Natural killer cell (primary cell): ENCODE measurements at regions not wholly inside any gene's neighbourhood (a gene's known extent, or its start where the extent isn't known, plus 50 kb on each side); places are given as distances from the start of the nearest gene placed in this dataset.
A peak's percentile ranks its signal among the peaks of the same experiment; 100 is the strongest.

Experiments used
- ATAC-seq, 3 donors: fragments of 150-1000 bp in 2 of 3; fragments of 200-7000 bp in 1 of 3; cut with Tn5 transposase; 1 replicate in 1 of 3; 2 replicates in 2 of 3; pipeline ENCODE4 v1.10.0; 2021; ENCODE audit warnings: mild to moderate bottlenecking in 2 of 3, moderate library complexity in 2 of 3
- DNase-seq, 2 donors: peaks; one replicate each; pipeline versions ENCODE4 v3.0.0 to v3.0.0-alpha.2; 2013 to 2021; ENCODE audit warnings: mixed read lengths in 1 of 2
- H3K27ac ChIP-seq: one replicate; pipeline ENCODE4 v1.5.1; 2013; ENCODE audit warnings: mild to moderate bottlenecking, low read length
- H3K27me3 ChIP-seq: one replicate; pipeline ENCODE4 v1.6.1; 2013; ENCODE audit warnings: low read length; ENCODE audit not compliant: control insufficient read depth, insufficient read depth
- H3K36me3 ChIP-seq: one replicate; pipeline ENCODE4 v1.6.1; 2013; ENCODE audit warnings: low read length; ENCODE audit not compliant: control insufficient read depth, insufficient read depth
- H3K4me1 ChIP-seq: one replicate; pipeline ENCODE4 v1.6.1; 2013; ENCODE audit warnings: low read length; ENCODE audit not compliant: control insufficient read depth, insufficient read depth
- H3K4me3 ChIP-seq: one replicate; pipeline ENCODE4 v1.5.1; 2013; ENCODE audit warnings: low read length
- H3K9me3 ChIP-seq: one replicate; pipeline ENCODE4 v1.6.1; 2013; ENCODE audit warnings: low read length; ENCODE audit not compliant: control insufficient read depth, insufficient read depth
- H3K27ac Mint-ChIP-seq, 2 donors: one replicate each; pipeline ENCODE4 v1.8.0; 2022; ENCODE audit warnings: mild to moderate bottlenecking in 2 of 2, mixed read lengths in 2 of 2, moderate library complexity in 1 of 2
- H3K27me3 Mint-ChIP-seq, 2 donors: one replicate each; pipeline ENCODE4 v1.8.0; 2022; ENCODE audit warnings: low read depth in 2 of 2, mixed read lengths in 2 of 2
- H3K36me3 Mint-ChIP-seq: one replicate; pipeline ENCODE4 v1.8.0; 2022; ENCODE audit warnings: mixed read lengths
- H3K4me1 Mint-ChIP-seq, 2 donors: one replicate each; pipeline ENCODE4 v1.8.0; 2022; ENCODE audit warnings: mixed read lengths in 2 of 2
- H3K4me3 Mint-ChIP-seq: one replicate; pipeline ENCODE4 v1.8.0; 2022; ENCODE audit warnings: mild to moderate bottlenecking, moderate library complexity, mixed read lengths
- H3K9me3 Mint-ChIP-seq, 2 donors: one replicate each; pipeline ENCODE4 v1.8.0; 2022; ENCODE audit warnings: mixed read lengths in 2 of 2
- WGBS: methylation state at CpG from one replicate; pipeline ENCODE4 v1.1.7; 2013; ENCODE audit warnings: missing lambda C conversion rate; ENCODE audit not compliant: insufficient coverage; 5-methylcytosine and 5-hydroxymethylcytosine counted together
- intact Hi-C: fragments of 100-400 bp; cut with micrococcal nuclease; formaldehyde crosslinking; loops from one replicate; pipeline ENCODE4 v1.14.2; 2022
- TF ChIP-seq, protein P1 (sequence below): fragments of 200-600 bp; IDR thresholded peaks from one replicate; pipeline ENCODE4 v1.8.0; 2022; ENCODE audit warnings: antibody characterized with exemption

DNA sequence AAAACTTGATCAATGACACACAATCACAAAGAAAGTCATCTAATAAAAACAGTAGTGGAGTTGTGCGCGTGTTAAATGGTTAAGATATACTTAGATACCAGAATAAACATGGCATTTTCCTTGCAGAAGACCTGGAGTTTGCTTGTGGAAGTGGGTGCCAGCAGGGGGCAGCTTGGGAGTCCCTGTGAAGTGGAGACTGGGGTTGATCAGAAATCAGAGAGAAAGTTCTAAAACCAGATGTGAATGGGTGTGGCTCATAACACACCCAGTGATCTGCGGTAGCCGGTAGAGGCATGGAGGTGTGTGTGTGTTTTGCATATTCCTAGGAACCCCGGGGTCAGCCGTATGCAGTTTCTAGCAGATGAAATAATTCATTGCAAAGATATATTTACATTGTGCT, 300.1 kb upstream of the TRIB2 start:
- Mint-ChIP-seq H3K27me3 (no peaks in the 10 kb centered on the region), H3K4me1 (peaks cover 29 to 40% of the 10 kb centered on the region in 2 donors), H3K36me3 (no peaks in the 10 kb centered on the region), H3K4me3 (peak overlapping the region; percentile 47), H3K27ac (peak overlapping the region in 1 of 2 donors; percentile 8), H3K9me3 (no peaks in the 10 kb centered on the region)
- ATAC-seq (peak; percentile 48 to 73 (median 59)), DNase-seq (peak; percentile 36 to 80)
- TF ChIP-seq, protein P1, sequence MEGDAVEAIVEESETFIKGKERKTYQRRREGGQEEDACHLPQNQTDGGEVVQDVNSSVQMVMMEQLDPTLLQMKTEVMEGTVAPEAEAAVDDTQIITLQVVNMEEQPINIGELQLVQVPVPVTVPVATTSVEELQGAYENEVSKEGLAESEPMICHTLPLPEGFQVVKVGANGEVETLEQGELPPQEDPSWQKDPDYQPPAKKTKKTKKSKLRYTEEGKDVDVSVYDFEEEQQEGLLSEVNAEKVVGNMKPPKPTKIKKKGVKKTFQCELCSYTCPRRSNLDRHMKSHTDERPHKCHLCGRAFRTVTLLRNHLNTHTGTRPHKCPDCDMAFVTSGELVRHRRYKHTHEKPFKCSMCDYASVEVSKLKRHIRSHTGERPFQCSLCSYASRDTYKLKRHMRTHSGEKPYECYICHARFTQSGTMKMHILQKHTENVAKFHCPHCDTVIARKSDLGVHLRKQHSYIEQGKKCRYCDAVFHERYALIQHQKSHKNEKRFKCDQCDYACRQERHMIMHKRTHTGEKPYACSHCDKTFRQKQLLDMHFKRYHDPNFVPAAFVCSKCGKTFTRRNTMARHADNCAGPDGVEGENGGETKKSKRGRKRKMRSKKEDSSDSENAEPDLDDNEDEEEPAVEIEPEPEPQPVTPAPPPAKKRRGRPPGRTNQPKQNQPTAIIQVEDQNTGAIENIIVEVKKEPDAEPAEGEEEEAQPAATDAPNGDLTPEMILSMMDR: peak; percentile 65
- Histone ChIP-seq H3K9me3 (no peaks in the 10 kb centered on the region), H3K4me1 (peaks cover 7% of the 10 kb centered on the region), H3K27ac (no peak overlapping the region), H3K27me3 (no peaks in the 10 kb centered on the region), H3K36me3 (no peaks in the 10 kb centered on the region), H3K4me3 (no peak overlapping the region)
- WGBS: 0% methylated on average over 3 of the region's 6 CpGs
- intact Hi-C loops: loop anchor here (1.0 to 10.0 kb wide), 4 partner anchors 188 to 591 kb away; partner anchors contain the start of gene TRIB2

DNA sequence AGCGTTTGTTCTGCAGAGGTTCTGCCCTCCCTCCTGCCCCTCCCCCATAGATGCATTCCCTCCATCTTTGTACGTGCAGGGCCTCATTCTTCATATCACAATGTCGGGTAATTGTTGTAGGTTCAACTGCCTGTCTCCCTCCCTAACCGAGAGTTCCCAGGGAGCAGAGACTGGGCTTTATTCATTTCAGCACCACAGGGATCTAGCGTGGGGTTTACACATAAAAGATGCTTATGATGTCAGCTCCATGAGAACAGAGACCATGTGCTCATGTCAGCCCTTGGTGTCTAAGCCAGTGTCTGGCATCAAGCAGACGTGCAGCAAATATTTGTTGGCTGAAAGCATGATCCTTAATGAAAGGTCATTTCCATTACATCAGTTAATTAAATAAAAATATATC, 298.9 kb upstream of the TRIB2 start:
- Histone ChIP-seq H3K27me3 (no peaks in the 10 kb centered on the region), H3K9me3 (no peaks in the 10 kb centered on the region), H3K4me1 (peaks cover 7% of the 10 kb centered on the region), H3K27ac (no peak overlapping the region), H3K36me3 (no peaks in the 10 kb centered on the region), H3K4me3 (no peak overlapping the region)
- Mint-ChIP-seq H3K4me1 (peaks cover 22 to 34% of the 10 kb centered on the region in 2 donors), H3K36me3 (no peaks in the 10 kb centered on the region), H3K4me3 (no peak overlapping the region), H3K9me3 (no peaks in the 10 kb centered on the region), H3K27me3 (no peaks in the 10 kb centered on the region), H3K27ac (no peak overlapping the region)
- DNase-seq: no peak
- intact Hi-C loops: loop anchor here (2.0 to 10.0 kb wide), 3 partner anchors 187 to 590 kb away; no protein-coding TSS in a partner anchor
- TF ChIP-seq, protein P1: no peak
- 94% methylated on average over 5 of the region's 6 CpGs for WGBS
- no peak for ATAC-seq

DNA sequence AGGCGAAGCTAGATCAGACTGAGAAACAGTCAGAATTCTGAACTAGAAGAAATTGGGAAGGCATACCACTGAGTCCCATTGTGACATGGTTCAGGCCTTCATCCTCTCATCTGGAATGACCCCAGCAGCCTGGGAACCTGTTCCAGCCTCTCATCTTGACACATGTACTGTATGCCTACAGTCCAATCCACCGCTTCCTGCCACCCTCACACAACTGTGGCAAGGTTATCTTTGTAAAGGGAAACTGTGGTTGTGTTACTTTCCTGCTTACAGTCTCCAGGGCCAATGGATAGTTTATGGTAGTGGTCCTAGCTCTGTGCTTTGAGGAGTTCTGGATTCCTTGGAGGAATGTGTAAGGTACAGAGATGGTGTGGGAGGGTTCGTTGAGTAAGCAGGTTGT, 296.9 kb upstream of the TRIB2 start:
- H3K36me3 ChIP-seq: no peaks in the 10 kb centered on the region
- no peaks in the 10 kb centered on the region for H3K9me3 ChIP-seq
- DNase-seq (no peak), ATAC-seq (peak in 1 of 3 donors; percentile 32)
- H3K4me1 Mint-ChIP-seq: peaks cover 20 to 30% of the 10 kb centered on the region in 2 donors
- no peak overlapping the region for H3K4me3 ChIP-seq
- H3K27me3 Mint-ChIP-seq: no peaks in the 10 kb centered on the region
- H3K36me3 Mint-ChIP-seq: no peaks in the 10 kb centered on the region
- H3K27ac Mint-ChIP-seq: peak overlapping the region in 1 of 2 donors; percentile 44
- no peak overlapping the region for H3K4me3 Mint-ChIP-seq
- H3K27me3 ChIP-seq: no peaks in the 10 kb centered on the region
- peaks cover 7% of the 10 kb centered on the region for H3K4me1 ChIP-seq
- intact Hi-C loops: loop anchor here (5.0 to 10.0 kb wide), 2 partner anchors 185 to 587 kb away; no protein-coding TSS in a partner anchor
- H3K27ac ChIP-seq: no peak overlapping the region
- whole genome bisulfite sequencing: 100% methylated on average over 2 of the region's 3 CpGs
- TF ChIP-seq, protein P1: no peak
- H3K9me3 Mint-ChIP-seq: no peaks in the 10 kb centered on the region

DNA sequence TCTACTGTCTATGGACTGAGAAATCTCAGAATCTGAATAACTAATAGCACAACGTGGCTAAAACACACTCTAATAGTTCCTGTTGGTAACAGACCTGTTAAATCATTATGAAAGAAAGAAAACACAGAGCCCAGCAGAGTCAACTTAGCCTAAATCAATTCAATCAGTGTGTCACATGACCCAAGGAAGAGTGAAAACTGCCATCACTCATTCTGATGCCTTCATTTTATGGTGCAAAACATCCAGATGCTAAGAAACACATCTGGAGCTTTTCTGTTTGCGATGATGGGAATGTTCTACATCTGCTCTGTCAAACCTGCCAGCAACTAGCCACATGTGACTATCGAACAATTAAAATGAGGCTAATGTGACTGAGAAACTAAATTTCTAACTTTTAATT, 295.7 kb upstream of the TRIB2 start:
- intact Hi-C loops: no loop called here
- no peak overlapping the region for H3K4me3 ChIP-seq
- H3K27ac ChIP-seq: no peak overlapping the region
- Mint-ChIP-seq H3K36me3 (no peaks in the 10 kb centered on the region), H3K4me1 (peaks cover 18 to 28% of the 10 kb centered on the region in 2 donors), H3K27me3 (no peaks in the 10 kb centered on the region), H3K9me3 (no peaks in the 10 kb centered on the region), H3K27ac (no peak overlapping the region), H3K4me3 (no peak overlapping the region)
- peaks cover 7% of the 10 kb centered on the region for H3K4me1 ChIP-seq
- 81% methylated on average over 3 of the region's 3 CpGs for WGBS
- H3K9me3 ChIP-seq: no peaks in the 10 kb centered on the region
- H3K36me3 ChIP-seq: no peaks in the 10 kb centered on the region
- H3K27me3 ChIP-seq: no peaks in the 10 kb centered on the region
- TF ChIP-seq, protein P1: no peak
- ATAC-seq (no peak), DNase-seq (no peak)
